Thyroid gland (tissue), 4 donors: ENCODE measurements at regions not wholly inside any gene's neighbourhood (a gene's known extent, or its start where the extent isn't known, plus 50 kb on each side); places are given as distances from the start of the nearest gene placed in this dataset.

ENCODE experiments used
- DNase-seq, 2 donors: peaks; one replicate each; pipeline ENCODE4 v3.0.0-alpha.2; 2019
- H3K27ac ChIP-seq, 3 donors: fragments of 200-600 bp; sonication (generic); 1 replicate in 2 of 3; 2 replicates in 1 of 3; pipeline ENCODE4 v1.5.1; 2016 to 2019; ENCODE audit warnings: mild to moderate bottlenecking in 1 of 3, moderate library complexity in 1 of 3
- H3K27me3 ChIP-seq: fragments of 200-600 bp; sonication (generic); one replicate; pipeline ENCODE4 v1.5.1; 2019
- H3K36me3 ChIP-seq, 2 donors: fragments of 200-600 bp; sonication (generic); one replicate each; pipeline ENCODE4 v1.5.1; 2016 to 2019
- H3K4me1 ChIP-seq, 2 donors: fragments of 200-600 bp; sonication (generic); one replicate each; pipeline ENCODE4 v1.5.1; 2017 to 2019
- H3K4me3 ChIP-seq, 3 donors: fragments of 200-600 bp; sonication (generic); replicated peaks in 1 of 3; 1 replicate in 2 of 3; 2 replicates in 1 of 3; pipeline ENCODE4 v1.5.1; 2016; ENCODE audit warnings: mild to moderate bottlenecking in 1 of 3
- H3K9me3 ChIP-seq: fragments of 200-600 bp; sonication (generic); one replicate; pipeline ENCODE4 v1.5.1; 2017
- POLR2A ChIP-seq, 2 donors: fragments of 450-650 bp; IDR thresholded peaks; one replicate each; pipeline ENCODE4 v1.6.1; 2017; ENCODE audit warnings: antibody characterized with exemption in 2 of 2, mild to moderate bottlenecking in 2 of 2, moderate library complexity in 1 of 2
- WGBS, 2 donors: methylation state at CpG; one replicate each; pipeline ENCODE4 v1.1.5; 2017; 5-methylcytosine and 5-hydroxymethylcytosine counted together
- intact Hi-C: fragments of 100-400 bp; cut with DNase I; formaldehyde crosslinking; loops from one replicate; pipeline ENCODE4 v1.15.1; 2023
- TF ChIP-seq, protein P1 (sequence below), 6 experiments: fragments of 200-600 bp in 3 of 6; fragments of 450-650 bp in 3 of 6; sonication (generic) in 3 of 6; IDR thresholded peaks; one replicate each; pipeline ENCODE4 v1.5.1; 2016 to 2019; ENCODE audit warnings: antibody characterized with exemption in 6 of 6, mild to moderate bottlenecking in 2 of 6, inconsistent platforms in 1 of 6, moderate library complexity in 1 of 6

DNA sequence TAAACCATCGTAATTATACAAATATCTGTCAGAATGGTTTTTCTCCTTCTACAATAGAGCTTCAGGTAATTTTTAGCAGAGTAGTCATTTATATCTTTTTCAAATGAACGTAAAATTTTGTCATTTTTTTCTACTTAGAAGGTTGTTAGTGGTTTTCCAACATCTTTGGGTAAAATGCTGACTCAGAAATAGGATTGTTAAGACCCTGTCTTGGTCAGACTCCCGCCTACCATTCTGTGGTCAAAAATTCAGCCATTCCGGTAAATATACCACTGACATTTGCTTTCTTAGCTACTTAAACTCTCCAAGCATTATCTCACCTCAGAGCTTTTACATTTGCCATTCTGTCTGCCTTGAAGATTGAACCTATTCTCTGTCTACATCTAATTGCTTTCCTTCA, 154.1 kb upstream of the CDH19 start:
- TF ChIP-seq, protein P1, sequence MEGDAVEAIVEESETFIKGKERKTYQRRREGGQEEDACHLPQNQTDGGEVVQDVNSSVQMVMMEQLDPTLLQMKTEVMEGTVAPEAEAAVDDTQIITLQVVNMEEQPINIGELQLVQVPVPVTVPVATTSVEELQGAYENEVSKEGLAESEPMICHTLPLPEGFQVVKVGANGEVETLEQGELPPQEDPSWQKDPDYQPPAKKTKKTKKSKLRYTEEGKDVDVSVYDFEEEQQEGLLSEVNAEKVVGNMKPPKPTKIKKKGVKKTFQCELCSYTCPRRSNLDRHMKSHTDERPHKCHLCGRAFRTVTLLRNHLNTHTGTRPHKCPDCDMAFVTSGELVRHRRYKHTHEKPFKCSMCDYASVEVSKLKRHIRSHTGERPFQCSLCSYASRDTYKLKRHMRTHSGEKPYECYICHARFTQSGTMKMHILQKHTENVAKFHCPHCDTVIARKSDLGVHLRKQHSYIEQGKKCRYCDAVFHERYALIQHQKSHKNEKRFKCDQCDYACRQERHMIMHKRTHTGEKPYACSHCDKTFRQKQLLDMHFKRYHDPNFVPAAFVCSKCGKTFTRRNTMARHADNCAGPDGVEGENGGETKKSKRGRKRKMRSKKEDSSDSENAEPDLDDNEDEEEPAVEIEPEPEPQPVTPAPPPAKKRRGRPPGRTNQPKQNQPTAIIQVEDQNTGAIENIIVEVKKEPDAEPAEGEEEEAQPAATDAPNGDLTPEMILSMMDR (IDR thresholded peaks at IDR 0.05): no peak
- TF ChIP-seq POLR2A (IDR thresholded peaks at IDR 0.05): no peak
- Histone ChIP-seq H3K27ac (no peak overlapping the region), H3K4me3 (no peak overlapping the region), H3K4me1 (no peaks in the 10 kb centered on the region), H3K36me3 (no peaks in the 10 kb centered on the region), H3K27me3 (no peaks in the 10 kb centered on the region), H3K9me3 (no peaks in the 10 kb centered on the region)
- WGBS, 2 donors: 80 to 87% methylated on average over 4 of the region's 4 CpGs
- intact Hi-C loops: no loop called here
- no peak for DNase-seq

DNA sequence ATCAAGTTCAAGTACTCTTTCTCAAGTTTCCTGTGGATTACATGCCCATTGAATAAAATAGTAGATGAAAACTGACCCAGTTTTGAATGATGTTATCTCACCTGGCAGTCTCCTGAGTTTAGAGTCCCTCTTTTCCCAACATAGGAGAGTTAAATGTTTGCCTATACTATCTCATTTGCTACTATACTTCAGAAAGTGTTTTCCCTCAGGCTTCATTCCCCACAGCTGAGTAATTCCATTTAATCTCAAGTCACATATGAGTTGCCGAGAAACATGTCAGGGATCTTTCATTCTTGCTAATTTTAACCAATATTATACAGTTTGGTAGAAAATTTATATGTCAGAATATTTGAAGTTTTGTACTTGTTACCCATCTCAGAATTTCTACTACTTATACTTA, 150.4 kb upstream of the CDH19 start:
- no peak for DNase-seq
- WGBS, 2 donors: 94 to 95% methylated on average over 1 of the region's 1 CpG
- H3K36me3 ChIP-seq: no peaks in the 10 kb centered on the region
- TF ChIP-seq POLR2A (IDR thresholded peaks at IDR 0.05): no peak
- TF ChIP-seq, protein P1 (IDR thresholded peaks at IDR 0.05): no peak
- no peak overlapping the region for H3K4me3 ChIP-seq
- H3K9me3 ChIP-seq: no peaks in the 10 kb centered on the region
- H3K27me3 ChIP-seq: no peaks in the 10 kb centered on the region
- no peak overlapping the region for H3K27ac ChIP-seq
- intact Hi-C loops: no loop called here
- no peaks in the 10 kb centered on the region for H3K4me1 ChIP-seq

DNA sequence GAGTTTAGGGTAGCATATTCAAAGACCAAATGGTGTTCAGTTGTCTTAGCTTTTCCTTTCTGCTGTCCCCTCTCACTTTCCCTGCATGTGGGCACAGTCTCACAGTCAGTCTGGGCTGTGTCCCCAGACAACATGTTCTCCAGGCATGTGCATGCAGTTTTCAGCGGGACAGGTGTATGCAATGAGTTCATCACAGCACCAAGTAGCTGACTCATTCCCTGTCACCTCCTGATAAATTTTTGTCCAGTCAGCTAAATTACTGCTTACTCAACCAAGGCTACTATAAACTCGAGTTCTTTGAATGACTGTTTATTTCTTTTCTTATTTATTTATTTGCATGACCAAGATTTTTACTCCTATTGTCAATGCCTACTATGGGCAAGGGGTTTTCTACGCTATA, 148.8 kb upstream of the CDH19 start:
- H3K36me3 ChIP-seq: no peaks in the 10 kb centered on the region
- H3K4me1 ChIP-seq: no peaks in the 10 kb centered on the region
- no peaks in the 10 kb centered on the region for H3K27me3 ChIP-seq
- no peak for DNase-seq
- H3K4me3 ChIP-seq: no peak overlapping the region
- H3K9me3 ChIP-seq: no peaks in the 10 kb centered on the region
- H3K27ac ChIP-seq: no peak overlapping the region
- 74 to 81% methylated on average over 3 of the region's 3 CpGs for WGBS, 2 donors
- intact Hi-C loops: no loop called here
- TF ChIP-seq POLR2A (IDR thresholded peaks at IDR 0.05): no peak
- TF ChIP-seq, protein P1 (IDR thresholded peaks at IDR 0.05): no peak

DNA sequence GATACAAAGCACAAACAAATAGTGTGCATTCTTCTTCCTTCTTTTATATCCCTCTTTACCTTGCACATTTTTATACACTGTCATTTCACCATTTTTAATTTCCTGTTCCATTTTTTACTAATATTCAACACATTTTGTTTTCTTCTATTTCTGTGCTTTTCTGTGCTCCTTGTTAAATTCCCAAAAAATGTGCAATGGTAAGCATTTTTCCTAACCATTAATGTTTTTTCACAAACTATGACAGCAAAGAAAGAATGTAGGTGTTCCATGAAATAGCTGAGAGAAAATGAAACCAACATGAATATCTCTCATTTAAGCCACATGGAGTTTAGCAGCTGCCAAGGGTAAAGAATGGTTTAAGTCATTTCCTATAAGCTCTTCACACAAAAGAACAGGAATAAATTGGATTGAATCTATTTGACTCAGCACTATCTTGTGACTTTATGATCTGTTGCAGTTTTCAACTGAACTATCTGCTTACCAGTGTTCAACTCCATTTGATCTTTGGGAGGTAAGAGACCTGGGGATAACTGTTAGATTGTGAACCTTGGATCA, 145.7 kb upstream of the CDH19 start:
- Histone ChIP-seq H3K27ac (no peak overlapping the region), H3K4me1 (no peaks in the 10 kb centered on the region), H3K36me3 (no peaks in the 10 kb centered on the region), H3K4me3 (no peak overlapping the region), H3K27me3 (no peaks in the 10 kb centered on the region), H3K9me3 (no peaks in the 10 kb centered on the region)
- DNase-seq: no peak
- intact Hi-C loops: no loop called here
- TF ChIP-seq, protein P1 (IDR thresholded peaks at IDR 0.05): no peak
- no peak for TF ChIP-seq POLR2A (IDR thresholded peaks at IDR 0.05)

DNA sequence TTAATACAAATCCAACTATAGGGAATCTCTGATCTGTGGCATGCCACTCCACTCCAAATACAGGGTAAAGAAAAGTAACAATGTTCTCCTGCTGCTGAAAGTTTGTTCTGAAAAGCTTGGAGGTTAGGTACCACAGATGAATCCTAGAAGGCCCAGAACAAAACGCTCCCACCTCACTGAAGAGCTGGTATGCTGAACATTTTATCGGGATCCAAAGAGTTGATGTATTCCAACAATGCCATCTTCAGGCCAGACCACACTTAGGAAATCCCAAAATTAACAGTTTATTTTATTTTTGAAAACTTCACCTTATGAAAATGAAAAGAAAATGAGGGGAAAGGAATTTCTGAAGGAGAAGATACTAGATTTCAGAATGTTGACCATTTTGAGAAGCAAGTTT, 145.1 kb upstream of the CDH19 start:
- intact Hi-C loops: no loop called here
- H3K9me3 ChIP-seq: no peaks in the 10 kb centered on the region
- H3K4me3 ChIP-seq: no peak overlapping the region
- no peak overlapping the region for H3K27ac ChIP-seq
- no peak for DNase-seq
- TF ChIP-seq, protein P1 (IDR thresholded peaks at IDR 0.05): peak in 3 of 6 experiments; percentile 34 to 57 (median 38)
- TF ChIP-seq POLR2A (IDR thresholded peaks at IDR 0.05): no peak
- H3K4me1 ChIP-seq: no peaks in the 10 kb centered on the region
- no peaks in the 10 kb centered on the region for H3K27me3 ChIP-seq
- H3K36me3 ChIP-seq: no peaks in the 10 kb centered on the region
- 53 to 61% methylated on average over 2 of the region's 2 CpGs for WGBS, 2 donors
